Colonic mucosa (tissue), 4 donors: ENCODE measurements at regions not wholly inside any gene's neighbourhood (a gene's known extent, or its start where the extent isn't known, plus 50 kb on each side); places are given as distances from the start of the nearest gene placed in this dataset.

Experiments
- DNase-seq: peaks from one replicate; pipeline ENCODE4 v3.0.0-alpha.2; 2020
- H3K27ac ChIP-seq: fragments of 200-600 bp; one replicate; pipeline ENCODE4 v1.8.0; 2021
- H3K27me3 ChIP-seq: fragments of 200-600 bp; one replicate; pipeline ENCODE4 v1.8.0; 2021
- H3K36me3 ChIP-seq: fragments of 200-600 bp; one replicate; pipeline ENCODE4 v1.8.0; 2021
- H3K4me1 ChIP-seq: fragments of 200-600 bp; one replicate; pipeline ENCODE4 v1.8.0; 2021; ENCODE audit warnings: mild to moderate bottlenecking
- H3K4me3 ChIP-seq: fragments of 200-600 bp; one replicate; pipeline ENCODE4 v1.8.0; 2021
- H3K9ac ChIP-seq, 2 donors: one replicate each; pipeline ENCODE4 v1.7.0; 2013; ENCODE audit warnings: control low read depth in 2 of 2, low read depth in 2 of 2, low read length in 2 of 2
- H3K9me3 ChIP-seq: fragments of 200-600 bp; one replicate; pipeline ENCODE4 v1.8.0; 2021
- CTCF ChIP-seq: fragments of 200-600 bp; IDR thresholded peaks from one replicate; pipeline ENCODE4 v1.8.0; 2022; ENCODE audit warnings: antibody characterized with exemption, mild to moderate bottlenecking
- intact Hi-C: fragments of 100-400 bp; cut with DNase I; formaldehyde crosslinking; loops from one replicate; pipeline ENCODE4 v1.14.1; 2022
- donor health status: healthy.
- donor health status: DM: no; HTN: no; CAD: no.
- donor health status: DM: no; HTN: no; CAD: no.

- no peak for DNase-seq
- TF ChIP-seq CTCF, result no peak
- Histone ChIP-seq H3K9me3 (no peaks in the 10 kb centered on the region), H3K9ac (no peak overlapping the region), H3K27me3 (no peaks in the 10 kb centered on the region), H3K27ac (no peak overlapping the region), H3K36me3 (no peaks in the 10 kb centered on the region), H3K4me1 (no peaks in the 10 kb centered on the region), H3K4me3 (no peak overlapping the region)
- intact Hi-C loops, result no loop called here
Observed at GRCh38 chr1:232382671-232383070, 247.3 kb downstream of the SIPA1L2 start.

GRCh38 chr1:232381394-232382100 lies 248.4 kb downstream of the SIPA1L2 start:
- Histone ChIP-seq H3K27ac (no peak overlapping the region), H3K36me3 (no peaks in the 10 kb centered on the region), H3K4me3 (no peak overlapping the region), H3K9me3 (no peaks in the 10 kb centered on the region), H3K27me3 (no peaks in the 10 kb centered on the region), H3K4me1 (no peaks in the 10 kb centered on the region), H3K9ac (no peak overlapping the region)
- intact Hi-C loops, result no loop called here
- TF ChIP-seq CTCF, result no peak
- DNase-seq, result no peak

- no peak for TF ChIP-seq CTCF
Observed at GRCh38 chr1:232380596-232380995, 249.3 kb downstream of the SIPA1L2 start.

GRCh38 chr1:232380131-232380530 lies 249.8 kb downstream of the SIPA1L2 start:
- Histone ChIP-seq H3K9me3 (no peaks in the 10 kb centered on the region), H3K4me1 (no peaks in the 10 kb centered on the region), H3K27ac (no peak overlapping the region), H3K27me3 (no peaks in the 10 kb centered on the region), H3K9ac (no peak overlapping the region), H3K4me3 (no peak overlapping the region), H3K36me3 (no peaks in the 10 kb centered on the region)
- intact Hi-C loops, result no loop called here
- no peak for DNase-seq
- no peak for TF ChIP-seq CTCF

More at GRCh38 chr1:232380596-232380995, 249.3 kb downstream of the SIPA1L2 start:
- intact Hi-C loops, result no loop called here
- no peak overlapping the region for H3K9ac ChIP-seq
- DNase-seq, result no peak
- H3K36me3 ChIP-seq, result no peaks in the 10 kb centered on the region
- no peaks in the 10 kb centered on the region for H3K9me3 ChIP-seq
- no peak overlapping the region for H3K27ac ChIP-seq
- H3K4me1 ChIP-seq, result no peaks in the 10 kb centered on the region
- H3K27me3 ChIP-seq, result no peaks in the 10 kb centered on the region
- H3K4me3 ChIP-seq, result no peak overlapping the region

- no peak for TF ChIP-seq CTCF
- Histone ChIP-seq H3K4me3 (no peak overlapping the region), H3K27me3 (no peaks in the 10 kb centered on the region), H3K27ac (no peak overlapping the region), H3K9ac (no peak overlapping the region), H3K4me1 (no peaks in the 10 kb centered on the region), H3K36me3 (no peaks in the 10 kb centered on the region), H3K9me3 (no peaks in the 10 kb centered on the region)
- no peak for DNase-seq
- intact Hi-C loops, result no loop called here
Observed at GRCh38 chr1:232379063-232379434, 250.9 kb downstream of the SIPA1L2 start.
